GM23248 (cell line): ENCODE measurements at regions not wholly inside any gene's neighbourhood (a gene's known extent, or its start where the extent isn't known, plus 50 kb on each side); places are given as distances from the start of the nearest gene placed in this dataset.

Experiments used
- DNase-seq: peaks from one replicate; pipeline ENCODE4 v3.0.0-alpha.2; 2015
- H2AFZ ChIP-seq: fragments of 200-600 bp; sonication (generic); 2 replicates; pipeline ENCODE4 v1.6.1; 2016; ENCODE audit warnings: antibody characterized with exemption
- H3F3A ChIP-seq: fragments of 200-600 bp; sonication (generic); 2 replicates; pipeline ENCODE4 v1.6.1; 2016; ENCODE audit warnings: mild to moderate bottlenecking, antibody characterized with exemption, mixed run types; ENCODE audit not compliant: insufficient read depth
- H3K27ac ChIP-seq: fragments of 200-600 bp; sonication (generic); 2 replicates; pipeline ENCODE4 v1.5.1; 2016; ENCODE audit warnings: mild to moderate bottlenecking
- H3K27me3 ChIP-seq: fragments of 200-600 bp; sonication (generic); replicated peaks from 2 replicates; pipeline ENCODE4 v1.6.1; 2016; ENCODE audit warnings: mild to moderate bottlenecking; ENCODE audit not compliant: insufficient read depth
- H3K36me3 ChIP-seq: fragments of 200-600 bp; sonication (generic); 2 replicates; pipeline ENCODE4 v1.6.1; 2016; ENCODE audit warnings: low read depth, mild to moderate bottlenecking
- H3K4me1 ChIP-seq: fragments of 200-600 bp; sonication (generic); 2 replicates; pipeline ENCODE4 v1.6.1; 2016; ENCODE audit warnings: mild to moderate bottlenecking; ENCODE audit not compliant: insufficient read depth
- H3K4me2 ChIP-seq: fragments of 200-600 bp; sonication (generic); one replicate; pipeline ENCODE4 v1.6.1; 2016; ENCODE audit warnings: mild to moderate bottlenecking; ENCODE audit not compliant: unreplicated experiment
- H3K4me3 ChIP-seq: fragments of 200-600 bp; sonication (generic); 2 replicates; pipeline ENCODE4 v1.5.1; 2016; ENCODE audit warnings: mild to moderate bottlenecking
- H3K79me2 ChIP-seq: fragments of 200-600 bp; sonication (generic); 2 replicates; pipeline ENCODE4 v1.6.1; 2016; ENCODE audit warnings: mild to moderate bottlenecking; ENCODE audit not compliant: insufficient read depth
- H3K9ac ChIP-seq: fragments of 200-600 bp; sonication (generic); 2 replicates; pipeline ENCODE4 v1.6.1; 2016; ENCODE audit warnings: mild to moderate bottlenecking
- H3K9me2 ChIP-seq: fragments of 200-600 bp; sonication (generic); 2 replicates; pipeline ENCODE4 v1.6.1; 2016; ENCODE audit warnings: mixed run types, mild to moderate bottlenecking, moderate library complexity; ENCODE audit not compliant: insufficient read depth
- H3K9me3 ChIP-seq: fragments of 200-600 bp; sonication (generic); one replicate; pipeline ENCODE4 v1.6.1; 2017; ENCODE audit warnings: low read depth
- H4K20me1 ChIP-seq: fragments of 200-600 bp; sonication (generic); 2 replicates; pipeline ENCODE4 v1.6.0; 2016; ENCODE audit not compliant: insufficient read depth
- EZH2 ChIP-seq: fragments of 200-600 bp; sonication (generic); IDR thresholded peaks from 2 replicates; pipeline ENCODE4 v1.6.1; 2018; ENCODE audit warnings: antibody characterized with exemption, mild to moderate bottlenecking; ENCODE audit not compliant: insufficient read depth, poor library complexity, severe bottlenecking
- EZH2phosphoT487 ChIP-seq: fragments of 200-600 bp; sonication (generic); IDR thresholded peaks from 2 replicates; pipeline ENCODE4 v1.6.1; 2018; ENCODE audit warnings: antibody characterized with exemption, moderate library complexity, mild to moderate bottlenecking, low read depth; ENCODE audit not compliant: insufficient read depth
- WGBS, 2 experiments: methylation state at CpG; one replicate each; pipeline ENCODE4 v1.1.6; 2015 to 2017; ENCODE audit warnings: low lambda C conversion rate in 2 of 2, low coverage in 1 of 2; ENCODE audit errors: missing lambda C conversion rate in 2 of 2; 5-methylcytosine and 5-hydroxymethylcytosine counted together
- in situ Hi-C: fragments of 300-500 bp; cut with MboI; formaldehyde crosslinking; loops from 2 replicates; pipeline ENCODE4 v1.15.0; 2020

GRCh38 chr13:22092791-22093560, 422.1 kb downstream of the FGF9 start:
- H3K79me2 ChIP-seq: no peaks in the 10 kb centered on the region
- in situ Hi-C loops: no loop called here
- H4K20me1 ChIP-seq: no peaks in the 10 kb centered on the region
- H3K4me2 ChIP-seq: no peak overlapping the region
- 64 to 66% methylated on average over 5 of the region's 5 CpGs for WGBS, 2 experiments
- H3K9me3 ChIP-seq: no peaks in the 10 kb centered on the region
- no peak overlapping the region for H3K9ac ChIP-seq
- H3K9me2 ChIP-seq: no peaks in the 10 kb centered on the region
- no peak overlapping the region for H2AFZ ChIP-seq
- peaks cover 16% of the 10 kb centered on the region; the same call in 1 of the 2 replicates for H3F3A ChIP-seq
- no peak overlapping the region for H3K4me3 ChIP-seq
- peaks cover 16% of the 10 kb centered on the region for H3K4me1 ChIP-seq
- TF ChIP-seq EZH2: no peak
- TF ChIP-seq EZH2phosphoT487: no peak
- peak; percentile 66 for DNase-seq
- peak overlapping the region; percentile 34 for H3K27ac ChIP-seq
- H3K27me3 ChIP-seq: no peaks in the 10 kb centered on the region
- H3K36me3 ChIP-seq: no peaks in the 10 kb centered on the region

DNA sequence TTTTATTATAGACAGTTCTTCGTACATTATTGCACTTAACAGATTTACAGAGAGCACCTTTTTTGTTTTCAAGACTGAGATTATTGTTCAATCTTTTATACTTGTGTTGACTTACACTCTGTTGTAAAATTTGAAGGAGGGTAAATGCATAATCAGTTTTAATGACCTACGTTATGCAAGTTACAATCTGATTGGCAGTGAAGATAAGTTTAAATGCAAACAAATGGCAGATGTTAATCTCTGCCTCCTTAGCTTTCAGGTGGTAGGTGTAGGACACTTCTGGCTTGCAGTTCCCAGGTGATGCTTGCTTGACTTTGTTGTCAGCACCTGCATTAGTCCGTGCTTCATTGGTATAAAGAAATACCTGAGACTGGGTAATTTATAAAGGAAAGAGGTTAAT, 424.9 kb downstream of the FGF9 start:
- H3K79me2 ChIP-seq: no peaks in the 10 kb centered on the region
- no peak for DNase-seq
- H3K4me1 ChIP-seq: peaks cover 15% of the 10 kb centered on the region
- no peak overlapping the region for H3K9ac ChIP-seq
- no peaks in the 10 kb centered on the region for H3K9me2 ChIP-seq
- no peaks in the 10 kb centered on the region for H3K9me3 ChIP-seq
- H3K27me3 ChIP-seq: no peaks in the 10 kb centered on the region
- WGBS, 2 experiments: 29 to 34% methylated on average over 3 of the region's 3 CpGs
- peaks cover 16% of the 10 kb centered on the region; the same call in 1 of the 2 replicates for H3F3A ChIP-seq
- H3K4me2 ChIP-seq: no peak overlapping the region
- H4K20me1 ChIP-seq: no peaks in the 10 kb centered on the region
- H2AFZ ChIP-seq: no peak overlapping the region
- in situ Hi-C loops: no loop called here
- H3K36me3 ChIP-seq: no peaks in the 10 kb centered on the region
- H3K27ac ChIP-seq: no peak overlapping the region
- H3K4me3 ChIP-seq: no peak overlapping the region
- no peak for TF ChIP-seq EZH2phosphoT487

DNA sequence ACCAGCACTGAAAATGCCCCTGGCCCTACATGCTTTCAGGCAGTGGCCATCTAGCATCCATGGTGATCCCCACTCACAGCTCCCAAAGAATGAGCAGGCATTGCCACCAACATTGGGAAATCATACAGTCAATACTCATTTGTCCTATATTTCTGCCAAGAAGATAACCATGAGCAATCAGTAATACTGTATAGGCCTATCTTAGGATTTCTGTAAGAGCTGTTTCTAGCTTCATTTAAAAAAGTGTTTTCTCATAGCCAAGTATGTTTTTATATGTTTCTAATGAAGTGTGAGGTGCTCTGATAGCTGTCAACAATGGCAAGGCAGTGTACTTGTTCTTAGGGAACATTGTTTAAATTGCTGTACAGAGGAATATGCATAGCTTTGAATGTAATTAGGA, 428.7 kb downstream of the FGF9 start:
- DNase-seq: no peak
- in situ Hi-C loops: no loop called here
- H4K20me1 ChIP-seq: no peaks in the 10 kb centered on the region
- H3K4me2 ChIP-seq: no peak overlapping the region
- TF ChIP-seq EZH2 (no peak), EZH2phosphoT487 (no peak)
- no peak overlapping the region for H2AFZ ChIP-seq
- no peaks in the 10 kb centered on the region for H3K27me3 ChIP-seq
- H3K36me3 ChIP-seq: no peaks in the 10 kb centered on the region
- H3K9me2 ChIP-seq: no peaks in the 10 kb centered on the region
- no peak overlapping the region for H3K4me3 ChIP-seq
- H3K79me2 ChIP-seq: no peaks in the 10 kb centered on the region
- no peaks in the 10 kb centered on the region for H3K4me1 ChIP-seq
- no peaks in the 10 kb centered on the region for H3F3A ChIP-seq
- H3K27ac ChIP-seq: no peak overlapping the region
- no peak overlapping the region for H3K9ac ChIP-seq
- no peaks in the 10 kb centered on the region for H3K9me3 ChIP-seq

GRCh38 chr13:22102271-22102670, 431.4 kb downstream of the FGF9 start:
- no peak overlapping the region for H2AFZ ChIP-seq
- H3K4me2 ChIP-seq: no peak overlapping the region
- H3K9me3 ChIP-seq: no peaks in the 10 kb centered on the region
- no peaks in the 10 kb centered on the region for H4K20me1 ChIP-seq
- TF ChIP-seq EZH2 (no peak), EZH2phosphoT487 (no peak)
- no peaks in the 10 kb centered on the region for H3K9me2 ChIP-seq
- no peaks in the 10 kb centered on the region for H3K27me3 ChIP-seq
- H3K27ac ChIP-seq: no peak overlapping the region
- no peaks in the 10 kb centered on the region for H3K4me1 ChIP-seq
- in situ Hi-C loops: no loop called here
- H3K4me3 ChIP-seq: no peak overlapping the region
- H3K36me3 ChIP-seq: no peaks in the 10 kb centered on the region
- no peaks in the 10 kb centered on the region for H3K79me2 ChIP-seq
- peak; percentile 20 for DNase-seq
- no peak overlapping the region for H3K9ac ChIP-seq
- no peaks in the 10 kb centered on the region for H3F3A ChIP-seq
- WGBS, 2 experiments: 19 to 24% methylated on average over 1 of the region's 1 CpG
